ENCODE measurements at regions not wholly inside any gene's neighbourhood (a gene's known extent, or its start where the extent isn't known, plus 50 kb on each side); places are given as distances from the start of the nearest gene placed in this dataset.
A peak's percentile ranks its signal among the peaks of the same experiment; 100 is the strongest.

- no peak overlapping the region for H3K56ac ChIP-seq (replicated peaks; ENCODE audit: insufficient read length, low read depth, low read length)
- ChIA-PET POLR2A (ENCODE audit: partially characterized antibody) (no interaction called here), CTCF (ENCODE audit: partially characterized antibody) (interaction anchor here (0.6 to 2.1 kb wide), 15 partner anchors 11 to 479 kb away, joined by 3 to 9 read pairs (median 3); no protein-coding TSS in a partner anchor)
- no peak overlapping the region for H2BK12ac ChIP-seq (ENCODE audit: low read depth, low read length)
- no peak overlapping the region for H3K14ac ChIP-seq (ENCODE audit: insufficient read length)
- H3K23ac ChIP-seq (ENCODE audit: insufficient read length): no peak overlapping the region
- H4K5ac ChIP-seq (ENCODE audit: insufficient read length, low read depth, low read length): no peak overlapping the region
- no peaks in the 10 kb centered on the region for H3K23me2 ChIP-seq (ENCODE audit: low read depth, low read length)
- no peaks in the 10 kb centered on the region for H3K27me3 ChIP-seq (replicated peaks in 1 of 4; ENCODE audit: control insufficient read depth in 3 of 4, extremely low read depth in 1 of 4, insufficient read depth in 3 of 4, low read length in 3 of 4)
- no peaks in the 10 kb centered on the region for H4K20me1 ChIP-seq (replicated peaks in 1 of 2; ENCODE audit: control insufficient read depth in 1 of 2, insufficient read depth in 2 of 2, low read length in 2 of 2)
- H4K91ac ChIP-seq (replicated peaks; ENCODE audit: insufficient read length, low read length): no peak overlapping the region
- no peak overlapping the region for H3K4me3 ChIP-seq (ENCODE audit: extremely low read depth in 1 of 4, insufficient read depth in 2 of 4, low read depth in 3 of 4, low read length in 4 of 4)
- H3K79me1 ChIP-seq (ENCODE audit: low read depth, low read length): no peaks in the 10 kb centered on the region
- no peak overlapping the region for H3K4me2 ChIP-seq (ENCODE audit: insufficient read depth in 1 of 2, low read depth in 2 of 2, low read length in 2 of 2)
- H2BK15ac ChIP-seq (ENCODE audit: low read length): no peak overlapping the region
- H2AFZ ChIP-seq (ENCODE audit: low read length): no peak overlapping the region; the same call in 1 of the 2 replicates
- H3K36me3 ChIP-seq (ENCODE audit: control insufficient read depth in 2 of 4, insufficient read depth in 4 of 4, low read length in 3 of 4): 0 out of 8 replicates have a peak, but pooled peaks cover 0 to 2% (median 0%) of the 10 kb centered on the region in 4 experiments
- peaks cover 2 to 6% of the 10 kb centered on the region in 2 experiments; a peak in 1 of 4 replicates for H3K9me3 ChIP-seq (ENCODE audit: insufficient read depth in 2 of 2, low read depth in 1 of 2, low read length in 1 of 2)
- no peak overlapping the region for H3K27ac ChIP-seq (ENCODE audit: low read depth, low read length)
- no peak for FAIRE-seq
- 89% methylated on average over 4 of the region's 4 CpGs; no CpG with 5 or more reads in 1 of the 2 experiments for WGBS, 2 experiments (ENCODE audit: extremely low coverage in 1 of 2, insufficient coverage in 1 of 2, insufficient read length in 1 of 2, insufficient replicate concordance in 2 of 2, low coverage in 1 of 2, low lambda C conversion rate in 2 of 2, missing lambda C conversion rate in 1 of 2)
- H3K4me1 ChIP-seq (replicated peaks in 1 of 4; ENCODE audit: control insufficient read depth in 3 of 4, insufficient read depth in 4 of 4, low read length in 3 of 4): no peaks in the 10 kb centered on the region
- H2BK5ac ChIP-seq (ENCODE audit: low read depth, low read length): no peak overlapping the region
- H2BK20ac ChIP-seq (ENCODE audit: low read length): no peak overlapping the region
- H4K8ac ChIP-seq (ENCODE audit: extremely low read depth, insufficient read depth, low read length): no peak overlapping the region
- H2AK5ac ChIP-seq (ENCODE audit: low read depth, low read length): no peak overlapping the region
- H3K4ac ChIP-seq (replicated peaks; ENCODE audit: insufficient read length, low read depth, low read length): no peak overlapping the region
- no peak overlapping the region for H2BK120ac ChIP-seq (replicated peaks; ENCODE audit: low read depth, low read length)
- no peak for DNase-seq (ENCODE audit: low read depth in 1 of 2, low spot score in 2 of 2)
- no peaks in the 10 kb centered on the region for H3K79me2 ChIP-seq (ENCODE audit: control insufficient read depth in 1 of 2, insufficient read depth in 2 of 2, low read length in 2 of 2)
- no peak overlapping the region for H3K9ac ChIP-seq (replicated peaks in 1 of 4; ENCODE audit: extremely low read depth in 1 of 4, low read depth in 3 of 4, low read length in 3 of 4)
- H3K18ac ChIP-seq (ENCODE audit: extremely low read depth, low read length): no peak overlapping the region
- TF ChIP-seq SIX5 (IDR thresholded peaks at IDR 0.05; ENCODE audit: low read depth, low read length) (no peak), RAD21 (IDR thresholded peaks at IDR 0.05 in 1 of 2, conservative IDR thresholded peaks at IDR 0.05 in 1 of 2; ENCODE audit: low read depth in 2 of 2, low read length in 2 of 2) (peak; percentile 31 to 48; a peak in 3 of 4 replicates), ZNF274 (IDR thresholded peaks at IDR 0.05; ENCODE audit: borderline replicate concordance, extremely low read depth, low read length) (no peak), MAX (IDR thresholded peaks at IDR 0.05) (no peak), CTCF (IDR thresholded peaks at IDR 0.05; ENCODE audit: control extremely low read depth in 1 of 3, insufficient read depth in 1 of 3, low read depth in 1 of 3, low read length in 3 of 3) (peak in 2 of 3 experiments; percentile 31 to 41; a peak in 2 of 4 replicates), TAF7 (optimal IDR thresholded peaks at IDR 0.05; ENCODE audit: borderline replicate concordance, low read depth, low read length) (no peak), SUZ12 (IDR thresholded peaks at IDR 0.05; ENCODE audit: low read length) (no peak), RFX5 (IDR thresholded peaks at IDR 0.05; ENCODE audit: borderline replicate concordance, low read depth, low read length) (no peak), USF2 (IDR thresholded peaks at IDR 0.05; ENCODE audit: low read length) (no peak), TAF1 (IDR thresholded peaks at IDR 0.05; ENCODE audit: low read depth, low read length) (no peak)
Observed at GRCh38 chr9:91004992-91005391, 203.4 kb downstream of the SYK start.
